ENCODE measurements at regions not wholly inside any gene's neighbourhood (a gene's known extent, or its start where the extent isn't known, plus 50 kb on each side); places are given as distances from the start of the nearest gene placed in this dataset.

GRCh38 chr3:116566478-116566960, 121.2 kb upstream of the LSAMP start:
- TF ChIP-seq CTCF (optimal IDR thresholded peaks at IDR 0.05 in 1 of 3, IDR thresholded peaks at IDR 0.05 in 1 of 3, conservative IDR thresholded peaks at IDR 0.05 in 1 of 3; ENCODE audit: extremely low read depth in 1 of 3, insufficient read depth in 2 of 3, low read length in 3 of 3) = no peak
- TF ChIP-seq EZH2 (IDR thresholded peaks at IDR 0.05; ENCODE audit: low read length) = no peak
